ENCODE measurements at regions not wholly inside any gene's neighbourhood (a gene's known extent, or its start where the extent isn't known, plus 50 kb on each side); places are given as distances from the start of the nearest gene placed in this dataset.

GRCh38 chr1:73310797-73311381, 887.1 kb downstream of the LRRIQ3 start:
- H3K4me1 Mint-ChIP-seq = no peaks in the 10 kb centered on the region
- POLR2A ChIA-PET = no interaction called here
- DNase-seq = no peak

More at GRCh38 chr1:73310797-73311381, 887.1 kb downstream of the LRRIQ3 start:
- Histone ChIP-seq H3K36me3 (replicated peaks in 1 of 2; ENCODE audit: control extremely low read depth in 1 of 2, control insufficient read depth in 1 of 2, extremely low read depth in 1 of 2, insufficient read depth in 2 of 2, low read length in 1 of 2) (no peaks in the 10 kb centered on the region), H3K27ac (ENCODE audit: low read length in 2 of 2) (no peak overlapping the region), H4K20me1 (ENCODE audit: control insufficient read depth, insufficient read depth, low read length, poor library complexity, severe bottlenecking) (no peaks in the 10 kb centered on the region), H3K27me3 (replicated peaks in 1 of 4; ENCODE audit: control extremely low read depth in 1 of 4, control insufficient read depth in 3 of 4, insufficient read depth in 4 of 4, low read length in 3 of 4) (no peaks in the 10 kb centered on the region), H2AFZ (ENCODE audit: insufficient read depth, low read depth, low read length, poor library complexity, severe bottlenecking) (no peak overlapping the region), H3K4me3 (ENCODE audit: control extremely low read depth in 1 of 5, extremely low read depth in 1 of 5, insufficient read depth in 1 of 5, low read depth in 2 of 5, low read length in 4 of 5) (no peak overlapping the region), H3K79me2 (ENCODE audit: control insufficient read depth, insufficient read depth, low read length) (no peaks in the 10 kb centered on the region), H3K9me3 (ENCODE audit: control extremely low read depth in 1 of 3, control insufficient read depth in 2 of 3, insufficient read depth in 1 of 3, low read length in 2 of 3) (no peaks in the 10 kb centered on the region), H3K4me2 (replicated peaks; ENCODE audit: low read depth, low read length, poor library complexity, severe bottlenecking) (no peak overlapping the region), H3K9ac (ENCODE audit: low read length) (no peak overlapping the region), H3K4me1 (ENCODE audit: control insufficient read depth in 2 of 2, insufficient read depth in 2 of 2, low read length in 2 of 2) (no peaks in the 10 kb centered on the region)
- 81% methylated on average over 4 of the region's 4 CpGs for WGBS (ENCODE audit: insufficient coverage)
- CTCF ChIA-PET = interaction anchor here (0.7 kb wide), 1 partner anchor 10 kb away, joined by 3 read pairs; no protein-coding TSS in a partner anchor
- ATAC-seq (ENCODE audit: low read depth) = no peak
- intact Hi-C loops (cut with micrococcal nuclease) = no loop called here
- Mint-ChIP-seq H3K9me3 (ENCODE audit: insufficient read depth) (peaks cover 4% of the 10 kb centered on the region), H3K27me3 (no peaks in the 10 kb centered on the region), H3K4me3 (no peak overlapping the region), H3K27ac (no peak overlapping the region)
- TF ChIP-seq EZH2 (IDR thresholded peaks at IDR 0.05; ENCODE audit: borderline replicate concordance, insufficient read depth, low read depth, low read length, poor library complexity, severe bottlenecking) (no peak), CTCF (IDR thresholded peaks at IDR 0.05) (no peak)

Data from B cell (primary cell).